ENCODE measurements at regions not wholly inside any gene's neighbourhood (a gene's known extent, or its start where the extent isn't known, plus 50 kb on each side); places are given as distances from the start of the nearest gene placed in this dataset.

- Histone ChIP-seq H2BK15ac (ENCODE audit: low read depth, low read length) (no peak overlapping the region), H4K5ac (ENCODE audit: low read depth, low read length) (no peak overlapping the region), H4K8ac (ENCODE audit: low read depth in 2 of 2, low read length in 2 of 2) (no peak overlapping the region), H3K4ac (ENCODE audit: low read depth, low read length) (no peak overlapping the region), H3K9me3 (ENCODE audit: control insufficient read depth, insufficient read depth, low read length) (no peaks in the 10 kb centered on the region), H2AK5ac (ENCODE audit: low read depth, low read length) (no peak overlapping the region), H4K20me1 (ENCODE audit: insufficient read depth, low read length) (no peaks in the 10 kb centered on the region), H3K4me1 (ENCODE audit: control insufficient read depth, insufficient read depth, low read length) (no peaks in the 10 kb centered on the region), H3K9ac (ENCODE audit: low read depth, low read length) (no peak overlapping the region), H2BK20ac (ENCODE audit: low read depth, low read length) (no peak overlapping the region), H2BK5ac (ENCODE audit: low read depth, low read length, poor library complexity, severe bottlenecking) (no peak overlapping the region), H2BK120ac (ENCODE audit: low read depth, low read length) (no peak overlapping the region), H3K9me1 (ENCODE audit: insufficient read depth, low read length) (no peaks in the 10 kb centered on the region), H3K36me3 (ENCODE audit: control insufficient read depth, insufficient read depth, low read length) (no peaks in the 10 kb centered on the region), H3K18ac (ENCODE audit: low read depth, low read length) (no peak overlapping the region), H3K14ac (replicated peaks; ENCODE audit: low read depth, low read length) (no peak overlapping the region), H3K56ac (ENCODE audit: extremely low read depth, insufficient read depth, low read length) (no peak overlapping the region), H3K4me3 (ENCODE audit: insufficient read depth, low read depth, low read length) (no peak overlapping the region), H4K91ac (ENCODE audit: insufficient read depth, low read depth, low read length) (no peak overlapping the region), H3K4me2 (ENCODE audit: low read depth, low read length) (no peak overlapping the region), H3K27me3 (ENCODE audit: control insufficient read depth, insufficient read depth, low read length) (no peaks in the 10 kb centered on the region), H2AK9ac (replicated peaks; ENCODE audit: low read depth, low read length, poor library complexity) (no peak overlapping the region), H3K79me1 (ENCODE audit: low read depth in 1 of 2, low read length in 2 of 2) (no peaks in the 10 kb centered on the region), H2AFZ (replicated peaks; ENCODE audit: low read length, poor library complexity) (no peak overlapping the region), H3K23ac (ENCODE audit: low read depth, low read length) (no peak overlapping the region), H3K27ac (ENCODE audit: insufficient read depth, low read length) (no peak overlapping the region)
- in situ Hi-C loops (cut with MboI; ENCODE audit: low sequenced_read_pairs) (no loop called here), intact Hi-C loops (cut with micrococcal nuclease) (no loop called here), dilution Hi-C loops (cut with HindIII; ENCODE audit: low sequenced_read_pairs, unreplicated experiment) (no loop called here)
- DNase-seq, result no peak
- no TSS peak for BruUV-seq (replicated peaks)
- ChIA-PET CTCF (no interaction called here), POLR2A (ENCODE audit: unreplicated experiment) (no interaction called here)
- no CpG with 5 or more reads among the region's 1 CpG for WGBS, 2 experiments (ENCODE audit: extremely low coverage in 2 of 2, insufficient read length in 1 of 2)
- no peak for ATAC-seq (ENCODE audit: low read depth)
- no peak for TF ChIP-seq POLR2A (IDR thresholded peaks at IDR 0.05; ENCODE audit: low read depth, low read length)
- TF ChIP-seq MXI1 (IDR thresholded peaks at IDR 0.05; ENCODE audit: borderline replicate concordance, low read depth, low read length), result no peak
- no peak for TF ChIP-seq ELK1 (IDR thresholded peaks at IDR 0.05; ENCODE audit: borderline replicate concordance, low read depth, low read length)
- no peak for TF ChIP-seq BHLHE40 (IDR thresholded peaks at IDR 0.05; ENCODE audit: low read depth, low read length)
- no peak for TF ChIP-seq CTCF (conservative IDR thresholded peaks at IDR 0.05; ENCODE audit: low read depth, low read length)
- TF ChIP-seq FOS (IDR thresholded peaks at IDR 0.05; ENCODE audit: low read depth, low read length), result no peak
- TF ChIP-seq RFX5 (IDR thresholded peaks at IDR 0.05; ENCODE audit: low read depth, low read length), result no peak
- TF ChIP-seq CEBPB (IDR thresholded peaks at IDR 0.05; ENCODE audit: low read depth, low read length), result no peak
- no peak for TF ChIP-seq SMC3 (IDR thresholded peaks at IDR 0.05; ENCODE audit: low read depth, low read length)
- TF ChIP-seq MAZ (IDR thresholded peaks at IDR 0.05; ENCODE audit: borderline replicate concordance, low read depth, low read length), result no peak
- no peak for TF ChIP-seq MAFK (IDR thresholded peaks at IDR 0.05; ENCODE audit: low read depth, low read length)
- TF ChIP-seq USF2 (IDR thresholded peaks at IDR 0.05; ENCODE audit: low read depth, low read length), result no peak
- TF ChIP-seq NFE2L2 (IDR thresholded peaks at IDR 0.05; ENCODE audit: low read depth, low read length), result no peak
- TF ChIP-seq RCOR1 (IDR thresholded peaks at IDR 0.05; ENCODE audit: insufficient replicate concordance, low read length), result no peak
- no peak for TF ChIP-seq RAD21 (IDR thresholded peaks at IDR 0.05; ENCODE audit: low read length)
- TF ChIP-seq CHD1 (IDR thresholded peaks at IDR 0.05; ENCODE audit: low read depth, low read length), result no peak
Observed at GRCh38 chr4:8928074-8928473, 56.4 kb upstream of the HMX1 start.

Data from IMR-90 (cell line).